ENCODE measurements at regions not wholly inside any gene's neighbourhood (a gene's known extent, or its start where the extent isn't known, plus 50 kb on each side); places are given as distances from the start of the nearest gene placed in this dataset.
"Not testable (repeated sequence)": the region's sequence is repeated elsewhere in the genome, so short reads cannot be mapped to it uniquely, and the experiment has no call there.

GRCh38 chr15:62249501-62249900 lies 84.4 kb upstream of the C2CD4B start:
- no peaks in the 10 kb centered on the region for H3K27me3 ChIP-seq (ENCODE audit: control insufficient read depth in 1 of 2, insufficient read depth in 2 of 2, low read length in 2 of 2)
- no peaks in the 10 kb centered on the region for H3K36me3 ChIP-seq (ENCODE audit: control insufficient read depth in 2 of 2, insufficient read depth in 2 of 2, low read length in 2 of 2)
- H3K9me3 ChIP-seq (ENCODE audit: control insufficient read depth in 2 of 2, low read length in 2 of 2) = no peaks in the 10 kb centered on the region
- H3K9ac ChIP-seq (ENCODE audit: low read length in 2 of 2) = no peak overlapping the region
- no peak overlapping the region for H3K27ac ChIP-seq (ENCODE audit: low read length)
- H3K4me3 ChIP-seq (ENCODE audit: low read length in 2 of 2) = no peak overlapping the region
- peaks cover 8% of the 10 kb centered on the region for H3K4me1 ChIP-seq (ENCODE audit: control insufficient read depth, insufficient read depth, low read length)

- Histone ChIP-seq H3K4me3 (ENCODE audit: low read length in 2 of 2) (no peak overlapping the region), H3K4me1 (ENCODE audit: control insufficient read depth, insufficient read depth, low read length) (peaks cover 10% of the 10 kb centered on the region), H3K36me3 (ENCODE audit: control insufficient read depth in 2 of 2, insufficient read depth in 2 of 2, low read length in 2 of 2) (no peaks in the 10 kb centered on the region), H3K27ac (ENCODE audit: low read length) (no peak overlapping the region), H3K27me3 (ENCODE audit: control insufficient read depth in 1 of 2, insufficient read depth in 2 of 2, low read length in 2 of 2) (no peaks in the 10 kb centered on the region), H3K9ac (ENCODE audit: low read length in 2 of 2) (no peak overlapping the region), H3K9me3 (ENCODE audit: control insufficient read depth in 2 of 2, low read length in 2 of 2) (no peaks in the 10 kb centered on the region)
Measured at GRCh38 chr15:62250186-62250585, 85.1 kb upstream of the C2CD4B start.

DNA sequence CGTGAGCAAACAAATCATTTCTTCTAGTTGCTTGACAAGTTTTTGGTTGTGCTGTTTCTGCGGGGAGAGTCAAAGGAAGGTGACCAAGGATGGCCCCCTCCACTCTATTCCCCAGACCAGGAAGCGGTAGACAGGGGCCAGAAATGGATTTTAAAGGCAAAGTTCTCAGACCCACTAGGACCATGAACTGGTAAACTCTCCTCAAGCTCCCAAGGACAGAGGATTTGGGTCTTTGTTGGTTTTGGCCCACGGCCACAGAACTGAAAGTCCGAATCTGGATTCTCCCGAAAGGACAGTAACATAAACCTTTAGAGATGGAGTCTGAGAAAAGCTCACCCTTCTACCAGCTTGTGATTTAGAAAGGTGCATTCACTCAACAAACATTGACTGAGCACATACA lies 85.9 kb upstream of the C2CD4B start:
- H3K27ac ChIP-seq (ENCODE audit: low read length) = no peak overlapping the region

DNA sequence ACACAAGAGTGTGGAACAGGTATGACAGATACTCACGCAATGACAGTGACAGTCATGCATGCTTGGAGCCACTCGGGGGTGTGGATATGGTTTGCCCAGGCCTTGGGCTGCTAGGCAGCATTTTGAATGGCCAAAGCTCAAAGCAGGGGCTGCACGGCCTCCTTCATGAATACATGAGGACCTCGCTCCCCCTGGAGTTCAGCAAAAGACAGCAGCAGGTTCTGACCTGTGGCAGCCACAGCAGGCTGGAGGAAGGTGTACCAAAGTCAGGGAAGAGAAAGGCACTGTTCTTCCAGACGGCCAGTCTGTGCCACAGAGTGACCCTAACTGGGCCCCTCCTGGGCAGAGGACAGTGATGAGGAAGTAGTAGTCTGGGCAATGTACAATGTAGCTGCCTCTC lies 88.2 kb upstream of the C2CD4B start:
- no peaks in the 10 kb centered on the region for H3K36me3 ChIP-seq (ENCODE audit: control insufficient read depth in 2 of 2, insufficient read depth in 2 of 2, low read length in 2 of 2)

More for the DNA sequence above, 85.9 kb upstream of the C2CD4B start:
- Histone ChIP-seq H3K9ac (ENCODE audit: low read length in 2 of 2) (no peak overlapping the region), H3K4me1 (ENCODE audit: control insufficient read depth, insufficient read depth, low read length) (peaks cover 18% of the 10 kb centered on the region), H3K9me3 (ENCODE audit: control insufficient read depth in 2 of 2, low read length in 2 of 2) (no peaks in the 10 kb centered on the region), H3K27me3 (ENCODE audit: control insufficient read depth in 1 of 2, insufficient read depth in 2 of 2, low read length in 2 of 2) (no peaks in the 10 kb centered on the region), H3K4me3 (ENCODE audit: low read length in 2 of 2) (no peak overlapping the region), H3K36me3 (ENCODE audit: control insufficient read depth in 2 of 2, insufficient read depth in 2 of 2, low read length in 2 of 2) (no peaks in the 10 kb centered on the region)

GRCh38 chr15:62254137-62254934 lies 89.3 kb upstream of the C2CD4B start:
- Histone ChIP-seq H3K27me3 (ENCODE audit: control insufficient read depth in 1 of 2, insufficient read depth in 2 of 2, low read length in 2 of 2) (no peaks in the 10 kb centered on the region), H3K36me3 (ENCODE audit: control insufficient read depth in 2 of 2, insufficient read depth in 2 of 2, low read length in 2 of 2) (no peaks in the 10 kb centered on the region), H3K27ac (ENCODE audit: low read length) (no peak overlapping the region), H3K4me3 (ENCODE audit: low read length in 2 of 2) (no peak overlapping the region), H3K4me1 (ENCODE audit: control insufficient read depth, insufficient read depth, low read length) (peaks cover 38% of the 10 kb centered on the region), H3K9ac (ENCODE audit: low read length in 2 of 2) (no peak overlapping the region), H3K9me3 (ENCODE audit: control insufficient read depth in 2 of 2, low read length in 2 of 2) (no peaks in the 10 kb centered on the region)

More for the DNA sequence above, 88.2 kb upstream of the C2CD4B start:
- no peak overlapping the region for H3K4me3 ChIP-seq (ENCODE audit: low read length in 2 of 2)
- H3K9ac ChIP-seq (ENCODE audit: low read length in 2 of 2) = no peak overlapping the region
- no peaks in the 10 kb centered on the region for H3K9me3 ChIP-seq (ENCODE audit: control insufficient read depth in 2 of 2, low read length in 2 of 2)
- H3K27ac ChIP-seq (ENCODE audit: low read length) = no peak overlapping the region
- peaks cover 36% of the 10 kb centered on the region for H3K4me1 ChIP-seq (ENCODE audit: control insufficient read depth, insufficient read depth, low read length)
- no peaks in the 10 kb centered on the region for H3K27me3 ChIP-seq (ENCODE audit: control insufficient read depth in 1 of 2, insufficient read depth in 2 of 2, low read length in 2 of 2)

DNA sequence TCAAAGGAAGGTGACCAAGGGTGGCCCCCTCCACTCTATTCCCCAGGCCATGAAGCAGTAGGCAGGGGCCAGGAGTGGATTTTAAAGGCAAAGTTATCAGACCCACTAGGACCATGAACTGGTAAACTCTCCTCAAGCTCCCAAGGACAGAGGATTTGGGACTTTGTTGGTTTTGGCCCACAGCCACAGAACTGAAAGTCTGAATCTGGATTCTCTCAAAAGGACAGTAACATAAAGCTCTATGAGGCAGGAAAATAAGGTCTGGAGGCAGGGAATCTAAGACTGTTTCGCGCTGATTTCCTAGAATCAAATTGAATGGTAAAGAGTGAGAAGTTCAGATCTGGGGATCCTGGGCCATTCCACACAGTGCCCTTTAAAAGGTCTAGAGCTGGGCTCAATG lies 91.3 kb upstream of the C2CD4B start:
- not testable (repeated sequence) for H3K9me3 ChIP-seq (ENCODE audit: control insufficient read depth in 2 of 2, low read length in 2 of 2); H3K27ac ChIP-seq (ENCODE audit: low read length); H3K9ac ChIP-seq (ENCODE audit: low read length in 2 of 2); H3K4me3 ChIP-seq (ENCODE audit: low read length in 2 of 2); H3K27me3 ChIP-seq (ENCODE audit: control insufficient read depth in 1 of 2, insufficient read depth in 2 of 2, low read length in 2 of 2); H3K36me3 ChIP-seq (ENCODE audit: control insufficient read depth in 2 of 2, insufficient read depth in 2 of 2, low read length in 2 of 2)
- peaks cover 40% of the 10 kb centered on the region for H3K4me1 ChIP-seq (ENCODE audit: control insufficient read depth, insufficient read depth, low read length)

DNA sequence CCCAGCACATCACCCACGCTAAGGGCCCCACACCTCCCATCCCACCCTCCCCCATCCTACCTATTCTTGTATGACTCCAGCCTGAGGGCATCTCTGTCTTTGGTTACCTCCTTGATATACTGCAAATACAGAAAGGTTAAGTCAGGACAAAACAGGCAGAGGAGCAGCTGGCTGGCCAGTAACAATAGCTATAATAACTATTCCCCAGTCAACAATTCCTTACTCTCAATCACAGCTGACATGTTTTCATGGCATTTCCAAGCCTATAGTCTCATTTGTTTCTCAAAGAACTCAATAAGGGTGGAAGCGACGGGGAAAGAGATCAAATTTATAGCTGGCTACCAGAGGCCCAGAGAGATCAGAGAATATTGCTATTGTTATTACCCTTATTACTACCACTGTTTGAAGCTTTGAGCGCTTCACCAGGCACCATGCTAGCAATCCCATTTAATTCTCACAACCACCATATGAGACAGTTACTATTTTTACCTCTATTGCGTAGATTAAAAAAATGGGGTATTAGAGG lies 93.0 kb upstream of the C2CD4B start:
- peaks cover 40% of the 10 kb centered on the region for H3K4me1 ChIP-seq (ENCODE audit: control insufficient read depth, insufficient read depth, low read length)
- peak overlapping the region; percentile 46 for H3K27ac ChIP-seq (ENCODE audit: low read length)
- H3K36me3 ChIP-seq (ENCODE audit: control insufficient read depth in 2 of 2, insufficient read depth in 2 of 2, low read length in 2 of 2) = no peaks in the 10 kb centered on the region
- no peak overlapping the region for H3K9ac ChIP-seq (ENCODE audit: low read length in 2 of 2)
- no peak overlapping the region for H3K4me3 ChIP-seq (ENCODE audit: low read length in 2 of 2)
- H3K27me3 ChIP-seq (ENCODE audit: control insufficient read depth in 1 of 2, insufficient read depth in 2 of 2, low read length in 2 of 2) = no peaks in the 10 kb centered on the region
- peaks cover 7 to 18% of the 10 kb centered on the region in 2 donors for H3K9me3 ChIP-seq (ENCODE audit: control insufficient read depth in 2 of 2, low read length in 2 of 2)

DNA sequence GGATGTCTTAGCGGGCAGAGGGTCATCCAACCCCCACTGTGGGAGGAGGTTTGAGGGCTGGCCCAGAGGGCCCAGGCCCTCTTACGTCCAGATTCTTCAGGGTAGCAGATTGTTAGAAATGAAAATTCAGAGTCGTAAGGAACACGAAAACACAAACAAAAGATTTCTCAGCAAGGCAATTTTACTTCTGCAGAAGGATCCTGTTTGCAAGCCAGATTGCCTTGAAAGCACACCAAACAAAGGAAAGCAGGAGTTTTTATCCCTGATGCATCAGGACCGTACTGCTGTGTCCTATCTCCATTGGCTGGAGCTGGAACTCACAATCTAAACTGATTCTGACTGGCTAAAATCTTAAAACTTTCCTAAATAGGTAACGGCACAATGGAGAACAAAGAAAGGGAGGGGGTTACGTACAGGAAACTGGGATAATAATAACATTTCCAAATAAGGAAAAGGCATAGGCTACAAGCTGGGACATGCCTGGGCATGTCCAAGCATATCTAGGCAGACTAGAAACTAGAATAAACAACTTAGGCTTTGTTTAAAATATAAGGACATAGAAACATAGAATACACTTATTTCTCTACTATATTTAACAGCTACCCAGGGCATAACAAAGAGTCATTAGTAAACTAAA lies 97.3 kb upstream of the C2CD4B start:
- Histone ChIP-seq H3K4me3 (ENCODE audit: low read length in 2 of 2) (peak overlapping the region in 1 of 2 donors; percentile 37), H3K4me1 (ENCODE audit: control insufficient read depth, insufficient read depth, low read length) (peaks cover 18% of the 10 kb centered on the region), H3K9me3 (ENCODE audit: control insufficient read depth in 2 of 2, low read length in 2 of 2) (peaks cover 11 to 26% of the 10 kb centered on the region in 2 donors), H3K27ac (ENCODE audit: low read length) (peak overlapping the region; percentile 24), H3K36me3 (ENCODE audit: control insufficient read depth in 2 of 2, insufficient read depth in 2 of 2, low read length in 2 of 2) (no peaks in the 10 kb centered on the region), H3K27me3 (ENCODE audit: control insufficient read depth in 1 of 2, insufficient read depth in 2 of 2, low read length in 2 of 2) (no peaks in the 10 kb centered on the region), H3K9ac (ENCODE audit: low read length in 2 of 2) (no peak overlapping the region)

DNA sequence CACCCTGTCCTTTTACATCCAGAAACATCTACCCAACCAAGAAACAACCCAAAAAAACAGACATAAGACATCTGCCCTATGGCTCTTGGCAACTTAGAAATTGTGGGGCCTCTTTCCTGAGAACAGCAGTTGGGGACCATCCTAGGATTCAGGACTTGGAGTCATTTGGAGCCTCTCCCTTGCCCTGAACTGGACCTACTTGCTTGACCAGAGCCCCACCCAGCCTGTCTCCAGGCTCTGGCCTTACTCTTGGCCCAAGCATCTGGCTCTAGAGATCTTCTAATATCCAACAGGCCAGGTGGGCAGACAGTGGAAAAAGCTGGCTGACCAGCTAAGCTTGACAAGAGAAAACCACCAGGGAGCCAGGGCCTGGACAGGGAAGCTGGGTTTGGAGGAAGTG lies 99.1 kb upstream of the C2CD4B start:
- Histone ChIP-seq H3K4me3 (ENCODE audit: low read length in 2 of 2) (no peak overlapping the region), H3K27ac (ENCODE audit: low read length) (no peak overlapping the region), H3K36me3 (ENCODE audit: control insufficient read depth in 2 of 2, insufficient read depth in 2 of 2, low read length in 2 of 2) (no peaks in the 10 kb centered on the region), H3K4me1 (ENCODE audit: control insufficient read depth, insufficient read depth, low read length) (peaks cover 9% of the 10 kb centered on the region), H3K9ac (ENCODE audit: low read length in 2 of 2) (no peak overlapping the region), H3K27me3 (ENCODE audit: control insufficient read depth in 1 of 2, insufficient read depth in 2 of 2, low read length in 2 of 2) (no peaks in the 10 kb centered on the region), H3K9me3 (ENCODE audit: control insufficient read depth in 2 of 2, low read length in 2 of 2) (peaks cover 18 to 29% of the 10 kb centered on the region in 2 donors)

DNA sequence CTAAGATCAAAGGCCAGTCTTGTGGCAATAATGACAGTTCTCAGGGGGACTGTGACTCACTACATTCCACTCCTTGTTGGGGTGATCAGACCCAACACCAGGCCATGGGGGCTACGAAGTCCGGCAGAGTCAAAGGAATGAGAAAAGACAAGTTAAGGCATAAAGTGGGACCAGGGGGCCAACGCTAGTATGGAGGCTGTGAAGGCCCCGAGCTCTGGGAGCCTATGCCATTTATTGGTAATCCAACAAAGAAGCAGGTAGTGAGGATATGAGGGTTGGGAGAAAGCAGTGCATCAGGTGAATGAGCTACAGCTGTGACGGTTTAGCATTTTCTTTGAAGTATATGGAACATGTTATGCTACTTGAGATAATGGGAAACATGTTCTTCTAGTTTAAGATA lies 104.4 kb upstream of the C2CD4B start:
- H3K9me3 ChIP-seq (ENCODE audit: control insufficient read depth in 2 of 2, low read length in 2 of 2) = peaks cover 13 to 17% of the 10 kb centered on the region in 2 donors

More for the DNA sequence above, 104.4 kb upstream of the C2CD4B start:
- Histone ChIP-seq H3K9ac (ENCODE audit: low read length in 2 of 2) (no peak overlapping the region), H3K27ac (ENCODE audit: low read length) (no peak overlapping the region), H3K4me3 (ENCODE audit: low read length in 2 of 2) (no peak overlapping the region), H3K4me1 (ENCODE audit: control insufficient read depth, insufficient read depth, low read length) (peaks cover 4% of the 10 kb centered on the region), H3K27me3 (ENCODE audit: control insufficient read depth in 1 of 2, insufficient read depth in 2 of 2, low read length in 2 of 2) (no peaks in the 10 kb centered on the region), H3K36me3 (ENCODE audit: control insufficient read depth in 2 of 2, insufficient read depth in 2 of 2, low read length in 2 of 2) (no peaks in the 10 kb centered on the region)

All from stomach smooth muscle (tissue), 2 donors.